ENCODE measurements at regions not wholly inside any gene's neighbourhood (a gene's known extent, or its start where the extent isn't known, plus 50 kb on each side); places are given as distances from the start of the nearest gene placed in this dataset.
"Not testable (repeated sequence)": the region's sequence is repeated elsewhere in the genome, so short reads cannot be mapped to it uniquely, and the experiment has no call there.

DNA sequence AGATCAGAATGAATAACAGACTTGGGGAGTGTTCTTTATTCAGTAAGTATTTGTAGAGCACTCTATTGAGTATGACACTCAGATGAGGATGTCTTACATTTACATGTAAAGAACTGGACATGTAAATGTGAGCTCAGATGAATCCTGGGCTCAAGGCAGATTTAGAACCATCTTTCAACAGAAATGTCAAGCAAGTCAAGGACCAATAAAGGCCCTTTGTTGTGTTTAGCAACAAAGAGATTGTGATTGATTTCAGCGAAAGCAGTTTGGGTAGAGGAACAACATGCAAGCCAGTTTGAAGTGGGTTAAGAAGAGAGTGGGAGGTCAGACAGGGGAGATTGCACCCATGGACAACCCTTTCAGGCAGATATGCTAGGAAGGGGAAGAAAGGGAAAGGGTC, 194.2 kb upstream of the DNAJC19 start:
- H3K9me3 ChIP-seq (ENCODE audit: control insufficient read depth in 5 of 5, low read length in 5 of 5) = no peaks in the 10 kb centered on the region
- H3K4me3 ChIP-seq (ENCODE audit: low read depth in 1 of 5, low read length in 5 of 5) = no peak overlapping the region
- H3K27me3 ChIP-seq (ENCODE audit: control insufficient read depth in 5 of 5, insufficient read depth in 4 of 5, low read length in 5 of 5) = no peaks in the 10 kb centered on the region
- H3K4me1 ChIP-seq (ENCODE audit: control insufficient read depth in 5 of 5, insufficient read depth in 5 of 5, low read length in 5 of 5) = no peaks in the 10 kb centered on the region
- H3K9ac ChIP-seq (ENCODE audit: low read length in 5 of 5) = no peak overlapping the region
- no peaks in the 10 kb centered on the region for H3K36me3 ChIP-seq (ENCODE audit: control insufficient read depth in 5 of 5, insufficient read depth in 5 of 5, low read length in 5 of 5)
- H3K27ac ChIP-seq (ENCODE audit: low read depth, low read length) = no peak overlapping the region

DNA sequence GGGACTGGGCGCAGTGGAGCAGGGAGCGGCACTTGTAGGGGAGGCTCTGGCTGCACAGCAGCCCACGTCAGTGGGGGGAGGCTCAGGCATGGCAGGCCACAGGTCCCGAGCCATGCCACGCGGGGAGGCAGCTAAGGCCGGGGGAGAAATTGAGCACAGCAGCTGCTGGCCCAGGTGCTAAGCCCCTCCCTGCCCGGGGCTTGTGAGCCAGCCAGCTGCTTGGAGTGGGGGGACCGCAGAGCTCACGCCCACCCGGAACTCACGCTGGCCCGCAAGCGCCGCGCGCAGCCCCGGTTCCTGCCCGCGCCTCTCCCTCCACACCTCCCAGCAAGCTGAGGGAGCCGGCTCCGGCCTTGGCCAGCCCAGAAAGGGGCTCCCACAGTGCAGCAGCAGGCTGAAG, 193.5 kb upstream of the DNAJC19 start:
- H3K4me3 ChIP-seq (ENCODE audit: low read depth in 1 of 5, low read length in 5 of 5); H3K27ac ChIP-seq (ENCODE audit: low read depth, low read length); H3K27me3 ChIP-seq (ENCODE audit: control insufficient read depth in 5 of 5, insufficient read depth in 4 of 5, low read length in 5 of 5): not testable (repeated sequence)

DNA sequence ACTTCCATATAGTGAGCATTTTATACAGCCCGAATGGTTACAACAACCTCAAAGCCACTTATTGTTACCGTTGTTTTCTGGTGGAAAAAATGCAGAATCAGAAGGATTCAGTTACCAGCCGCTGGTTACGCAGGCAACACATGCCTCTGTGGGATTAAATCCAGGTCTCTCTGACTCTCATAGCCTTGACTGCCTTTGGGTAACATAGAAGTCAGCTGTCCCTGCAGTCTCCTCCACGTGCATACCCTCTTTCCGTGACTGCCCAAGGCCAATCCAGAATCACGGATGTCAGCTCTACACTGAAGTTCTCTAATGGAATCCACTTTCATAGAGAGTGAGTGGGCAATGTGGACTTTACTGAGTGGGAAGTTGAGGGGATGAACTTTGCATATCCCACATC, 189.5 kb upstream of the DNAJC19 start:
- Histone ChIP-seq H3K9ac (ENCODE audit: low read length in 5 of 5) (no peak overlapping the region), H3K27me3 (ENCODE audit: control insufficient read depth in 5 of 5, insufficient read depth in 4 of 5, low read length in 5 of 5) (no peaks in the 10 kb centered on the region), H3K36me3 (ENCODE audit: control insufficient read depth in 5 of 5, insufficient read depth in 5 of 5, low read length in 5 of 5) (no peaks in the 10 kb centered on the region), H3K27ac (ENCODE audit: low read depth, low read length) (no peak overlapping the region), H3K4me3 (ENCODE audit: low read depth in 1 of 5, low read length in 5 of 5) (no peak overlapping the region), H3K9me3 (ENCODE audit: control insufficient read depth in 5 of 5, low read length in 5 of 5) (no peaks in the 10 kb centered on the region), H3K4me1 (ENCODE audit: control insufficient read depth in 5 of 5, insufficient read depth in 5 of 5, low read length in 5 of 5) (no peaks in the 10 kb centered on the region)

More for the DNA sequence above, 193.5 kb upstream of the DNAJC19 start:
- H3K9ac ChIP-seq (ENCODE audit: low read length in 5 of 5); H3K9me3 ChIP-seq (ENCODE audit: control insufficient read depth in 5 of 5, low read length in 5 of 5); H3K36me3 ChIP-seq (ENCODE audit: control insufficient read depth in 5 of 5, insufficient read depth in 5 of 5, low read length in 5 of 5); H3K4me1 ChIP-seq (ENCODE audit: control insufficient read depth in 5 of 5, insufficient read depth in 5 of 5, low read length in 5 of 5): not testable (repeated sequence)

DNA sequence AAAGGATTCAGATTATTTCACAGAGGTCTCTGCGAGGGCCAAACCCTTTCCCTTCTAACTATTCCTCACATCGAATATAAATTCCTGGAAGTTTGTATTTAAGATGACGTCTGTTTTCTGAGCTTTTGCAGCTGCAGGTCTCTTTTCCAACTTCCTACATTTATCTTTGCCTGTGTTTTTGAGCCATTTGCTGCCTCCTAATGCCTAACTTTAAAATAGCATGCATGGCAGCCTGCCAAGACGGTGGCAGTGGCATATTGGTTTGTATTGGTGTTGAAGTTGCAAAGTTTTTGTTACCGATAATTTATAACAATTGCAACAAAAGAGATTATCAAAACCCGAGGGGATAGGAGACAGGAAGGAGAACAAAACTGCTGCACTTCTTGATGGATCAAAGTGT, 187.1 kb upstream of the DNAJC19 start:
- no peaks in the 10 kb centered on the region for H3K9me3 ChIP-seq (ENCODE audit: control insufficient read depth in 5 of 5, low read length in 5 of 5)
- no peaks in the 10 kb centered on the region for H3K4me1 ChIP-seq (ENCODE audit: control insufficient read depth in 5 of 5, insufficient read depth in 5 of 5, low read length in 5 of 5)
- H3K4me3 ChIP-seq (ENCODE audit: low read depth in 1 of 5, low read length in 5 of 5) = no peak overlapping the region
- H3K27ac ChIP-seq (ENCODE audit: low read depth, low read length) = no peak overlapping the region
- H3K36me3 ChIP-seq (ENCODE audit: control insufficient read depth in 5 of 5, insufficient read depth in 5 of 5, low read length in 5 of 5) = no peaks in the 10 kb centered on the region
- H3K9ac ChIP-seq (ENCODE audit: low read length in 5 of 5) = no peak overlapping the region
- H3K27me3 ChIP-seq (ENCODE audit: control insufficient read depth in 5 of 5, insufficient read depth in 4 of 5, low read length in 5 of 5) = no peaks in the 10 kb centered on the region

DNA sequence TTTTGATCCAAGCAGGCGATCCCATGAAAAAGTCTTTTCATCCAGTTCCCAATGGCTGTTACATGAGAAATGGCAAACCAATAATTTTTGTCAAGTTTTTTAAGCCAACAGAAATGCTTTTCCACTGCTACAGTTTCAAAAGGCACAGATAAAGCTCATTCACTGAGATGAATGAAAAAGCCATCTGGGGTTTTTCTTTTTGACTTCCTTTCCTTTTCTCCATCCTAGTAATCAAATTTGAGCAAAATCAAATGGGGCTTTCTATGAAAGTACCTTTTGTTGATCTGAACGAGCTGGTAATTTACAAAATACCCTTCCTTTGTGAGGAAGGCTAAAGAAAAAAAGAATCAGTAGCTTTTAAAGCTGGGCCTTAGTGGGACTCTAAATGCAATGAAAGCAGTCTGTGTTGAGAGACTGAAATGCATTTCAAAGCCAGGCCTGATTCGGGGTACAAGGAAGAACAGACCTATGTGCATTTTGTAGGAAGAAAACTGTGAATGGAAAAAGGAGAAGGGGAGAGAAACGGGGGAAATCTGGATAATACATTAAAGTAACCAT, 185.2 kb upstream of the DNAJC19 start:
- no peaks in the 10 kb centered on the region for H3K36me3 ChIP-seq (ENCODE audit: control insufficient read depth in 5 of 5, insufficient read depth in 5 of 5, low read length in 5 of 5)
- no peak overlapping the region for H3K4me3 ChIP-seq (ENCODE audit: low read depth in 1 of 5, low read length in 5 of 5)
- no peak overlapping the region for H3K27ac ChIP-seq (ENCODE audit: low read depth, low read length)
- no peaks in the 10 kb centered on the region for H3K27me3 ChIP-seq (ENCODE audit: control insufficient read depth in 5 of 5, insufficient read depth in 4 of 5, low read length in 5 of 5)
- H3K9ac ChIP-seq (ENCODE audit: low read length in 5 of 5) = no peak overlapping the region
- no peaks in the 10 kb centered on the region for H3K4me1 ChIP-seq (ENCODE audit: control insufficient read depth in 5 of 5, insufficient read depth in 5 of 5, low read length in 5 of 5)
- H3K9me3 ChIP-seq (ENCODE audit: control insufficient read depth in 5 of 5, low read length in 5 of 5) = no peaks in the 10 kb centered on the region

DNA sequence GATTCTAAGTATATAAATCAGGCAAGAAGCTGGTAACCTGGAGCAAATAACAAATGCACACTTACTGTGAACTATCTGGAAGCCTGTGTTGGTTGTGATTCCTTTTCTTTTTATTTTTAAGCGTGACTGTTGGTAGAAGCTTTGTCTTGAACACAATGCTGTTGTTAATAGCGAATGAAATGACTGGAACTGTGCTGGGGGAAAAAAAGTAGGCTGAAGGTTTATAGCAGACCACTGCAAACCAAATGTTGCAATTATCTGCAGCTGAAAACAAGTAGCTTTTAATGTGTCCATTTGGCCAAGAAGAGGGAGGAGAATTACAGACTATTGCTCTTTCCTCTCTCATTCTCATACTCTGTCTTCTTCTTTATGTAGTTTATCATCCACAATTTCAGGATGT, 184.5 kb upstream of the DNAJC19 start:
- Histone ChIP-seq H3K4me3 (ENCODE audit: low read depth in 1 of 5, low read length in 5 of 5) (no peak overlapping the region), H3K9ac (ENCODE audit: low read length in 5 of 5) (no peak overlapping the region), H3K27me3 (ENCODE audit: control insufficient read depth in 5 of 5, insufficient read depth in 4 of 5, low read length in 5 of 5) (no peaks in the 10 kb centered on the region), H3K9me3 (ENCODE audit: control insufficient read depth in 5 of 5, low read length in 5 of 5) (no peaks in the 10 kb centered on the region), H3K36me3 (ENCODE audit: control insufficient read depth in 5 of 5, insufficient read depth in 5 of 5, low read length in 5 of 5) (no peaks in the 10 kb centered on the region), H3K27ac (ENCODE audit: low read depth, low read length) (no peak overlapping the region), H3K4me1 (ENCODE audit: control insufficient read depth in 5 of 5, insufficient read depth in 5 of 5, low read length in 5 of 5) (no peaks in the 10 kb centered on the region)

DNA sequence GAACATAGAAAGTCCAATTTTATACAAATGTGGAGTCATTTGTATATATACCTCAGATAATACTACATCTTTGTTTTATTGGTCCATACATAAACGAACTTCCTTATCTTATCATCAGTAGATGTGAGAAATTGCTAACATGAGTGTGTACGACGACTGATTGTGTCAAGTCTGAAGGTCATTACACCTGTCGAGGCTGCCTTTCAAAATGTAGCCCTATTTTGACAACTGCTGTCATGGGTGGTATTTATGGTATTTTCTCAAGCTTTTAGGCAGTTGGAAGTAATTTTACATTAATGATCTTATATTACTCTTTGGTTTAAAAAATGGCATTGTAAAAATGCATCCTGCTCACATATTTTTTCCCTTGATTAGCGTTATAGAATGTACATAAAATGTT, 183.7 kb upstream of the DNAJC19 start:
- Histone ChIP-seq H3K27ac (ENCODE audit: low read depth, low read length) (no peak overlapping the region), H3K36me3 (ENCODE audit: control insufficient read depth in 5 of 5, insufficient read depth in 5 of 5, low read length in 5 of 5) (no peaks in the 10 kb centered on the region), H3K4me3 (ENCODE audit: low read depth in 1 of 5, low read length in 5 of 5) (no peak overlapping the region), H3K27me3 (ENCODE audit: control insufficient read depth in 5 of 5, insufficient read depth in 4 of 5, low read length in 5 of 5) (no peaks in the 10 kb centered on the region), H3K4me1 (ENCODE audit: control insufficient read depth in 5 of 5, insufficient read depth in 5 of 5, low read length in 5 of 5) (no peaks in the 10 kb centered on the region), H3K9ac (ENCODE audit: low read length in 5 of 5) (no peak overlapping the region), H3K9me3 (ENCODE audit: control insufficient read depth in 5 of 5, low read length in 5 of 5) (no peaks in the 10 kb centered on the region)

DNA sequence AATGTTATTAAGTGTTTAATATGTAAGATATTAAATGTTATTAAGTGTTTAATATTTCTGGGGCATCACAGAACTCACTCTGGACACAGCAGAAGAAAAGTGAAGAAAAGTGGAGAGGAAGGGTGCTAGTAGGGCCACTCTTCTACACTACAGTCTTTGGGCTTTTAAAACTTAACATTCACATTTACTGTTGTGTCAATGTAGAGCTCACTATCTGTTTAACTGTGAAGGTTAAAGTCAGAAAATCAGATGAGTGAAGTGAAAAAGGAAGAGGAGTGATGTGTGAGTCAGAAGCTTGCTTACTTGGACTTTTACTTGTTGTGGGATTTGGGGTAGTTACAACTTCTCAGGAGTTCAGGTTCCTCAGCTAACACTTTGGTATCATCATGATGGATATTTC, 145.3 kb upstream of the DNAJC19 start:
- Histone ChIP-seq H3K9ac (ENCODE audit: low read length in 5 of 5) (no peak overlapping the region), H3K4me3 (ENCODE audit: low read depth in 1 of 5, low read length in 5 of 5) (no peak overlapping the region), H3K36me3 (ENCODE audit: control insufficient read depth in 5 of 5, insufficient read depth in 5 of 5, low read length in 5 of 5) (no peaks in the 10 kb centered on the region), H3K9me3 (ENCODE audit: control insufficient read depth in 5 of 5, low read length in 5 of 5) (no peaks in the 10 kb centered on the region), H3K4me1 (ENCODE audit: control insufficient read depth in 5 of 5, insufficient read depth in 5 of 5, low read length in 5 of 5) (no peaks in the 10 kb centered on the region), H3K27me3 (ENCODE audit: control insufficient read depth in 5 of 5, insufficient read depth in 4 of 5, low read length in 5 of 5) (no peaks in the 10 kb centered on the region), H3K27ac (ENCODE audit: low read depth, low read length) (no peak overlapping the region)

DNA sequence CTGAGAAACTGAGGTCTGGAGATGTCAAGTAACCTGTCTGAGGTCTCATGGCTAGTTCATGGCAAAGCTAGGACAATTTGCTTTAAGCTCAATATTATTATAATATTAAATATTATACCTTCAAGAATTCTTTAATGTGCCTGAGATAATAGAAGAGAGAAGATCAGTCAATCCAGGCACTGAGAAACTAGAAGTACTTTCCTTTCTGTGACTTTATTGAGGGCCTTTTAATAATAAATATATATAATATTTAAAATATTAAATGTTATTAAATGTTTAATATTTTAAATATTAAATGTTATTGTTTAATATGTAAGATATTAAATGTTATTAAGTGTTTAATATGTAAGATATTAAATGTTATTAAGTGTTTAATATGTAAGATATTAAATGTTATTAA, 144.3 kb upstream of the DNAJC19 start:
- H3K4me3 ChIP-seq (ENCODE audit: low read depth in 1 of 5, low read length in 5 of 5) = no peak overlapping the region
- no peak overlapping the region for H3K9ac ChIP-seq (ENCODE audit: low read length in 5 of 5)
- no peaks in the 10 kb centered on the region for H3K9me3 ChIP-seq (ENCODE audit: control insufficient read depth in 5 of 5, low read length in 5 of 5)
- H3K4me1 ChIP-seq (ENCODE audit: control insufficient read depth in 5 of 5, insufficient read depth in 5 of 5, low read length in 5 of 5) = no peaks in the 10 kb centered on the region
- H3K27ac ChIP-seq (ENCODE audit: low read depth, low read length) = no peak overlapping the region
- H3K36me3 ChIP-seq (ENCODE audit: control insufficient read depth in 5 of 5, insufficient read depth in 5 of 5, low read length in 5 of 5) = no peaks in the 10 kb centered on the region
- H3K27me3 ChIP-seq (ENCODE audit: control insufficient read depth in 5 of 5, insufficient read depth in 4 of 5, low read length in 5 of 5) = no peaks in the 10 kb centered on the region

DNA sequence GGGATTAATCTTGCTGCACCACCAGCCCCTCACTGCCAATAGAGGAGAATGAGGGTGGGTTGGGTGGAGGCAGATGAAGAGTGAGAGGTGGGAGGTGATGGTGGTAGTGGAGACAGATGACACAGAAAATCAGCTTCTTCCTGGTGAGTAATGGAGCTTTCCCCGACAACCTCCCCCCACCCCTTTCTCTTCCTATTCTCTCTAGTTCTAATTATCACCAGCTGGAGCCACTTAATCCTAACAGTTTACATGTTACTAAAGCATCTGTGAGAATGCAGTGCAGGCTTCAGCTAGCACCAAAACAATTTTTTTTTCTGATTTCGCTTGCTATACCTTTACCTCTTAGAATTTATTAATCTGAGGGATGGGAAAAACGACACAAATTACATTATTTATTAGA, 116.1 kb upstream of the DNAJC19 start:
- Histone ChIP-seq H3K4me3 (ENCODE audit: low read depth in 1 of 5, low read length in 5 of 5) (no peak overlapping the region), H3K4me1 (ENCODE audit: control insufficient read depth in 5 of 5, insufficient read depth in 5 of 5, low read length in 5 of 5) (no peaks in the 10 kb centered on the region), H3K27me3 (ENCODE audit: control insufficient read depth in 5 of 5, insufficient read depth in 4 of 5, low read length in 5 of 5) (no peaks in the 10 kb centered on the region), H3K9ac (ENCODE audit: low read length in 5 of 5) (no peak overlapping the region), H3K36me3 (ENCODE audit: control insufficient read depth in 5 of 5, insufficient read depth in 5 of 5, low read length in 5 of 5) (no peaks in the 10 kb centered on the region), H3K27ac (ENCODE audit: low read depth, low read length) (no peak overlapping the region), H3K9me3 (ENCODE audit: control insufficient read depth in 5 of 5, low read length in 5 of 5) (peaks cover 2 to 7% (median 3%) of the 10 kb centered on the region in 5 donors)

DNA sequence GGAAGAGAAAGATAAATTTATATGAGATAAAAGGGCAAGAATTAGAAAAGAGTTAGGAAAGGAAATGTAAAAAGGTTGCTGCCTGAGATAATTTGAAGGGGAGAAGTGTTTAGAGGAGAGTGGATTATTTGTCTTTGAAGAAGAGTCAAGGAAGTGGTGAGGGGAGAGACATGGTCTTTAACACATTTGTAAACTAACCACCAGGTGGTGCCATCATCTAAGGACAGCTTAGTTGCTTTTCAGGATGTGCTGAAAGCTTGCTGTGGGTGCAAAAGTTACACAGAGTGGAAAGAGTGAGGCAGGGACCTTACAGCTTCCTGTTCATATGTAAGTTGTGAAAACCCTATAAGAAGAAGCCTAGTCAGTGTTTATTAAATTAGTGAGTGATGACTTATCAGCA, 114.1 kb upstream of the DNAJC19 start:
- H3K4me1 ChIP-seq (ENCODE audit: control insufficient read depth in 5 of 5, insufficient read depth in 5 of 5, low read length in 5 of 5) = no peaks in the 10 kb centered on the region
- H3K36me3 ChIP-seq (ENCODE audit: control insufficient read depth in 5 of 5, insufficient read depth in 5 of 5, low read length in 5 of 5) = no peaks in the 10 kb centered on the region
- H3K9ac ChIP-seq (ENCODE audit: low read length in 5 of 5) = no peak overlapping the region
- no peak overlapping the region for H3K4me3 ChIP-seq (ENCODE audit: low read depth in 1 of 5, low read length in 5 of 5)
- H3K27ac ChIP-seq (ENCODE audit: low read depth, low read length) = no peak overlapping the region
- no peaks in the 10 kb centered on the region for H3K27me3 ChIP-seq (ENCODE audit: control insufficient read depth in 5 of 5, insufficient read depth in 4 of 5, low read length in 5 of 5)
- H3K9me3 ChIP-seq (ENCODE audit: control insufficient read depth in 5 of 5, low read length in 5 of 5) = peaks cover 2 to 7% (median 3%) of the 10 kb centered on the region in 5 donors
